MM.1S (cell line): ENCODE measurements at regions not wholly inside any gene's neighbourhood (a gene's known extent, or its start where the extent isn't known, plus 50 kb on each side); places are given as distances from the start of the nearest gene placed in this dataset.

Experiments
- CTCF ChIP-seq: fragments of 300-600 bp; sonication (generic); IDR thresholded peaks from 2 replicates; pipeline ENCODE4 v1.5.1; 2016; ENCODE audit warnings: antibody characterized with exemption, low read length, mixed read lengths
- EZH2 ChIP-seq: fragments of 300-600 bp; sonication (generic); optimal IDR thresholded peaks from 2 replicates; pipeline ENCODE3; 2017; ENCODE audit warnings: low read depth, mild to moderate bottlenecking, antibody characterized with exemption, low read length, mixed read lengths
- EZH2phosphoT487 ChIP-seq: fragments of 300-600 bp; sonication (generic); IDR thresholded peaks from 2 replicates; pipeline ENCODE4 v1.6.1; 2018; ENCODE audit warnings: antibody characterized with exemption, low read length

- TF ChIP-seq CTCF (no peak), EZH2 (no peak), EZH2phosphoT487 (no peak)
Measured at GRCh38 chr2:16198166-16198912, 258.0 kb downstream of the MYCN start.
